Activated CD4-positive, alpha-beta T cell treated with anti-CD3 and anti-CD28 coated beads, Interleukin-2, amount 10 ng/mL, durations not matched to agents 7 days and 5 days (primary cell): ENCODE measurements at regions not wholly inside any gene's neighbourhood (a gene's known extent, or its start where the extent isn't known, plus 50 kb on each side); places are given as distances from the start of the nearest gene placed in this dataset.

Source experiments
- CTCF ChIA-PET: fragments of 350-600 bp; sonication (Branson Sonifier 250); formaldehyde crosslinking; loops from one replicate; lab custom pipeline; 2021; ENCODE audit warnings: antibody characterized with exemption; lab: Charles Lee
- POLR2A ChIA-PET: fragments of 350-600 bp; sonication (Branson Sonifier 250); formaldehyde crosslinking; loops from one replicate; lab custom pipeline; 2021; ENCODE audit warnings: antibody characterized with exemption; lab: Charles Lee
- DNase-seq: peaks from one replicate; pipeline ENCODE4 v3.0.0-alpha.2; 2020
- H3K27ac Mint-ChIP-seq: one replicate; pipeline ENCODE4 v1.8.0; 2021; ENCODE audit warnings: mild to moderate bottlenecking, moderate library complexity, mixed read lengths
- H3K27me3 Mint-ChIP-seq: one replicate; pipeline ENCODE4 v1.8.0; 2021; ENCODE audit warnings: mixed read lengths
- H3K36me3 Mint-ChIP-seq: one replicate; pipeline ENCODE4 v1.8.0; 2021; ENCODE audit warnings: low read depth, mixed read lengths
- H3K4me1 Mint-ChIP-seq: one replicate; pipeline ENCODE4 v1.8.0; 2021; ENCODE audit warnings: mixed read lengths
- H3K4me3 Mint-ChIP-seq: one replicate; pipeline ENCODE4 v1.8.0; 2021; ENCODE audit warnings: mild to moderate bottlenecking, moderate library complexity, mixed read lengths
- H3K9me3 Mint-ChIP-seq: one replicate; pipeline ENCODE4 v1.8.0; 2021; ENCODE audit warnings: mixed read lengths

- Mint-ChIP-seq H3K27ac (no peak overlapping the region), H3K4me3 (no peak overlapping the region), H3K4me1 (peaks cover 2% of the 10 kb centered on the region), H3K36me3 (no peaks in the 10 kb centered on the region), H3K27me3 (no peaks in the 10 kb centered on the region), H3K9me3 (no peaks in the 10 kb centered on the region)
- CTCF ChIA-PET: no interaction called here
- POLR2A ChIA-PET: no interaction called here
- DNase-seq: no peak
Measured at GRCh38 chrX:39758791-39759525, 338.8 kb downstream of the BCOR start.

- H3K4me3 Mint-ChIP-seq: no peak overlapping the region
- POLR2A ChIA-PET: no interaction called here
- CTCF ChIA-PET: no interaction called here
- no peak for DNase-seq
- H3K27me3 Mint-ChIP-seq: no peaks in the 10 kb centered on the region
- H3K36me3 Mint-ChIP-seq: no peaks in the 10 kb centered on the region
- H3K4me1 Mint-ChIP-seq: peaks cover 4% of the 10 kb centered on the region
- H3K9me3 Mint-ChIP-seq: no peaks in the 10 kb centered on the region
- H3K27ac Mint-ChIP-seq: no peak overlapping the region
Measured at GRCh38 chrX:39759526-39760224, 338.1 kb downstream of the BCOR start.

GRCh38 chrX:39760930-39761329 is 336.8 kb downstream of the BCOR start:
- Mint-ChIP-seq H3K36me3 (no peaks in the 10 kb centered on the region), H3K4me3 (no peak overlapping the region), H3K27ac (no peak overlapping the region), H3K9me3 (no peaks in the 10 kb centered on the region), H3K27me3 (no peaks in the 10 kb centered on the region), H3K4me1 (peaks cover 13% of the 10 kb centered on the region)
- DNase-seq: no peak
- ChIA-PET CTCF (no interaction called here), POLR2A (no interaction called here)

GRCh38 chrX:39762266-39762841 is 335.4 kb downstream of the BCOR start:
- no peaks in the 10 kb centered on the region for H3K36me3 Mint-ChIP-seq
- peaks cover 24% of the 10 kb centered on the region for H3K4me1 Mint-ChIP-seq
- DNase-seq: no peak
- CTCF ChIA-PET: interaction anchor here (0.7 kb wide), 1 partner anchor 959 kb away, joined by 4 read pairs; no protein-coding TSS in a partner anchor
- POLR2A ChIA-PET: no interaction called here
- H3K27ac Mint-ChIP-seq: no peak overlapping the region
- no peaks in the 10 kb centered on the region for H3K27me3 Mint-ChIP-seq
- no peak overlapping the region for H3K4me3 Mint-ChIP-seq
- no peaks in the 10 kb centered on the region for H3K9me3 Mint-ChIP-seq

GRCh38 chrX:39764441-39764914 is 333.3 kb downstream of the BCOR start:
- ChIA-PET CTCF (interaction anchor here (0.7 kb wide), 1 partner anchor 21 kb away, joined by 3 read pairs; no protein-coding TSS in a partner anchor), POLR2A (no interaction called here)
- no peaks in the 10 kb centered on the region for H3K9me3 Mint-ChIP-seq
- H3K36me3 Mint-ChIP-seq: no peaks in the 10 kb centered on the region
- H3K4me3 Mint-ChIP-seq: no peak overlapping the region
- no peaks in the 10 kb centered on the region for H3K27me3 Mint-ChIP-seq
- peak overlapping the region; percentile 60 for H3K27ac Mint-ChIP-seq
- no peak for DNase-seq
- peaks cover 27% of the 10 kb centered on the region for H3K4me1 Mint-ChIP-seq

- DNase-seq: no peak
- ChIA-PET CTCF (interaction anchor here (0.6 kb wide), 1 partner anchor 255 kb away, joined by 3 read pairs; no protein-coding TSS in a partner anchor), POLR2A (no interaction called here)
- H3K4me3 Mint-ChIP-seq: no peak overlapping the region
- H3K9me3 Mint-ChIP-seq: no peaks in the 10 kb centered on the region
- no peaks in the 10 kb centered on the region for H3K27me3 Mint-ChIP-seq
- peaks cover 28% of the 10 kb centered on the region for H3K4me1 Mint-ChIP-seq
- H3K36me3 Mint-ChIP-seq: no peaks in the 10 kb centered on the region
- peak overlapping the region; percentile 93 for H3K27ac Mint-ChIP-seq
Measured at GRCh38 chrX:39765327-39765726, 332.4 kb downstream of the BCOR start.

GRCh38 chrX:39766085-39766726 is 331.6 kb downstream of the BCOR start:
- POLR2A ChIA-PET: interaction anchor here (0.7 kb wide), 1 partner anchor 880 kb away, joined by 5 read pairs; no protein-coding TSS in a partner anchor
- peak; percentile 47 for DNase-seq
- H3K27ac Mint-ChIP-seq: peak overlapping the region; percentile 93
- CTCF ChIA-PET: interaction anchor here (0.5 to 1.5 kb wide), 3 partner anchors 27 to 1086 kb away, joined by 3 read pairs; no protein-coding TSS in a partner anchor
- no peaks in the 10 kb centered on the region for H3K36me3 Mint-ChIP-seq
- no peak overlapping the region for H3K4me3 Mint-ChIP-seq
- H3K4me1 Mint-ChIP-seq: peaks cover 29% of the 10 kb centered on the region
- peaks cover 3% of the 10 kb centered on the region for H3K9me3 Mint-ChIP-seq
- H3K27me3 Mint-ChIP-seq: no peaks in the 10 kb centered on the region

- ChIA-PET POLR2A (no interaction called here), CTCF (interaction anchor here (0.6 to 1.7 kb wide), 4 partner anchors 14 to 435 kb away, joined by 3 read pairs; no protein-coding TSS in a partner anchor)
- H3K27ac Mint-ChIP-seq: peak overlapping the region; percentile 93
- no peaks in the 10 kb centered on the region for H3K27me3 Mint-ChIP-seq
- DNase-seq: no peak
- peaks cover 34% of the 10 kb centered on the region for H3K4me1 Mint-ChIP-seq
- no peaks in the 10 kb centered on the region for H3K36me3 Mint-ChIP-seq
- peaks cover 3% of the 10 kb centered on the region for H3K9me3 Mint-ChIP-seq
- H3K4me3 Mint-ChIP-seq: no peak overlapping the region
Measured at GRCh38 chrX:39766855-39767254, 330.9 kb downstream of the BCOR start.

GRCh38 chrX:39767446-39767845 is 330.3 kb downstream of the BCOR start:
- no peaks in the 10 kb centered on the region for H3K36me3 Mint-ChIP-seq
- peaks cover 3% of the 10 kb centered on the region for H3K9me3 Mint-ChIP-seq
- no peak overlapping the region for H3K27ac Mint-ChIP-seq
- H3K27me3 Mint-ChIP-seq: no peaks in the 10 kb centered on the region
- DNase-seq: no peak
- peaks cover 38% of the 10 kb centered on the region for H3K4me1 Mint-ChIP-seq
- ChIA-PET CTCF (interaction anchor here (0.6 to 1.7 kb wide), 2 partner anchors 15 to 435 kb away, joined by 3 read pairs; no protein-coding TSS in a partner anchor), POLR2A (interaction anchor here (0.5 kb wide), 1 partner anchor 35 kb away, joined by 3 read pairs; no protein-coding TSS in a partner anchor)
- no peak overlapping the region for H3K4me3 Mint-ChIP-seq

- CTCF ChIA-PET: interaction anchor here (0.6 kb wide), 1 partner anchor 118 kb away, joined by 3 read pairs; no protein-coding TSS in a partner anchor
Measured at GRCh38 chrX:39769748-39770147, 328.0 kb downstream of the BCOR start.

GRCh38 chrX:39771089-39771488 is 326.7 kb downstream of the BCOR start:
- ChIA-PET CTCF (no interaction called here), POLR2A (no interaction called here)
- Mint-ChIP-seq H3K27me3 (no peaks in the 10 kb centered on the region), H3K4me1 (peaks cover 51% of the 10 kb centered on the region), H3K4me3 (no peak overlapping the region), H3K36me3 (peaks cover under 1% of the 10 kb centered on the region), H3K9me3 (peaks cover 3% of the 10 kb centered on the region), H3K27ac (peak overlapping the region; percentile 83)
- no peak for DNase-seq

More at GRCh38 chrX:39769748-39770147, 328.0 kb downstream of the BCOR start:
- H3K4me3 Mint-ChIP-seq: no peak overlapping the region
- H3K27me3 Mint-ChIP-seq: no peaks in the 10 kb centered on the region
- peaks cover 55% of the 10 kb centered on the region for H3K4me1 Mint-ChIP-seq
- H3K27ac Mint-ChIP-seq: no peak overlapping the region
- no peaks in the 10 kb centered on the region for H3K36me3 Mint-ChIP-seq
- no peak for DNase-seq
- peaks cover 3% of the 10 kb centered on the region for H3K9me3 Mint-ChIP-seq
- POLR2A ChIA-PET: no interaction called here
